Bronchial epithelial cell (primary cell): ENCODE measurements at regions not wholly inside any gene's neighbourhood (a gene's known extent, or its start where the extent isn't known, plus 50 kb on each side); places are given as distances from the start of the nearest gene placed in this dataset.

ENCODE experiments used
- DNase-seq: peaks from one replicate; pipeline ENCODE4 v3.0.0-alpha.2; 2010; ENCODE audit warnings: low read depth
- FAIRE-seq: peaks from 2 replicates; lab custom pipeline; 2011; peaks lifted over from hg19 to GRCh38; lab: Jason Lieb, UNC
- H3K27me3 ChIP-seq: 2 replicates; pipeline ENCODE4 v1.5.1; 2011; ENCODE audit warnings: low read length; ENCODE audit not compliant: control insufficient read depth, insufficient read depth
- H3K36me3 ChIP-seq: 2 replicates; pipeline ENCODE4 v1.5.1; 2011; ENCODE audit warnings: low read length; ENCODE audit not compliant: control insufficient read depth, insufficient read depth
- H3K4me3 ChIP-seq: 2 replicates; pipeline ENCODE4 v1.5.1; 2011; ENCODE audit warnings: mild to moderate bottlenecking, low read depth, low read length, control low read depth
- CTCF ChIP-seq: IDR thresholded peaks from 2 replicates; pipeline ENCODE4 v1.5.1; 2011; ENCODE audit warnings: mild to moderate bottlenecking, moderate library complexity, low read length, control low read depth, inconsistent platforms; ENCODE audit not compliant: insufficient read depth, severe bottlenecking

GRCh38 chr9:73807952-73808351 lies 656.3 kb downstream of the ANXA1 start:
- FAIRE-seq (no peak), DNase-seq (peak; percentile 16)
- TF ChIP-seq CTCF, result no peak
- H3K27me3 ChIP-seq, result no peaks in the 10 kb centered on the region
- no peaks in the 10 kb centered on the region for H3K36me3 ChIP-seq
- H3K4me3 ChIP-seq, result no peak overlapping the region

GRCh38 chr9:73810585-73811215 lies 659.0 kb downstream of the ANXA1 start:
- peak; percentile 40 for DNase-seq
- H3K27me3 ChIP-seq, result no peaks in the 10 kb centered on the region
- no peak overlapping the region for H3K4me3 ChIP-seq
- peak; percentile 18 for FAIRE-seq
- H3K36me3 ChIP-seq, result no peaks in the 10 kb centered on the region
- TF ChIP-seq CTCF, result no peak

- Histone ChIP-seq H3K4me3 (no peak overlapping the region), H3K36me3 (no peaks in the 10 kb centered on the region), H3K27me3 (no peaks in the 10 kb centered on the region)
- no peak for TF ChIP-seq CTCF
- DNase-seq, result no peak
- FAIRE-seq, result no peak
Observed at GRCh38 chr9:73813546-73813945, 661.9 kb downstream of the ANXA1 start.

- Histone ChIP-seq H3K4me3 (no peak overlapping the region), H3K36me3 (no peaks in the 10 kb centered on the region), H3K27me3 (no peaks in the 10 kb centered on the region)
- DNase-seq, result peak; percentile 52
- no peak for FAIRE-seq
- TF ChIP-seq CTCF, result no peak
Observed at GRCh38 chr9:73816905-73817304, 665.2 kb downstream of the ANXA1 start.

GRCh38 chr9:73824671-73825070 lies 672.5 kb upstream of the RORB start:
- DNase-seq, result peak; percentile 18
- no peak for FAIRE-seq
- TF ChIP-seq CTCF, result no peak
- no peak overlapping the region for H3K4me3 ChIP-seq
- H3K36me3 ChIP-seq, result no peaks in the 10 kb centered on the region
- no peaks in the 10 kb centered on the region for H3K27me3 ChIP-seq

- FAIRE-seq, result no peak
Observed at GRCh38 chr9:73838871-73839270, 658.3 kb upstream of the RORB start.

More at GRCh38 chr9:73838871-73839270, 658.3 kb upstream of the RORB start:
- Histone ChIP-seq H3K4me3 (no peak overlapping the region), H3K36me3 (no peaks in the 10 kb centered on the region), H3K27me3 (no peaks in the 10 kb centered on the region)
- no peak for TF ChIP-seq CTCF
- no peak for DNase-seq
